SK-N-MC (cell line): ENCODE measurements at regions not wholly inside any gene's neighbourhood (a gene's known extent, or its start where the extent isn't known, plus 50 kb on each side); places are given as distances from the start of the nearest gene placed in this dataset.

Experiments used
- DNase-seq: peaks from one replicate; pipeline ENCODE4 v3.0.0-alpha.2; 2011; ENCODE audit warnings: low read depth, low spot score
- H3K27ac ChIP-seq: fragments of 200-600 bp; sonication (generic); 2 replicates; pipeline ENCODE4 v1.5.1; 2016; ENCODE audit warnings: mixed run types
- H3K36me3 ChIP-seq: fragments of 200-600 bp; sonication (generic); 2 replicates; pipeline ENCODE4 v1.6.1; 2017; ENCODE audit warnings: antibody characterized with exemption, low read length, mixed read lengths; ENCODE audit not compliant: insufficient read depth
- H3K4me3 ChIP-seq: fragments of 200-600 bp; sonication (generic); 2 replicates; pipeline ENCODE4 v1.5.1; 2016
- H3K9ac ChIP-seq: fragments of 200-600 bp; sonication (generic); 2 replicates; pipeline ENCODE4 v1.8.0; 2017; ENCODE audit warnings: mixed run types, mixed read lengths; ENCODE audit not compliant: insufficient read length
- H3K9me3 ChIP-seq: fragments of 200-600 bp; sonication (generic); 2 replicates; pipeline ENCODE4 v1.6.1; 2017; ENCODE audit warnings: low read depth, mild to moderate bottlenecking, antibody characterized with exemption, low read length, moderate library complexity, mixed read lengths
- EZH2 ChIP-seq: fragments of 200-600 bp; sonication (generic); IDR thresholded peaks from one replicate; pipeline ENCODE4 v1.6.1; 2017; ENCODE audit warnings: antibody characterized with exemption
- FOXP2 ChIP-seq: optimal IDR thresholded peaks from 2 replicates; pipeline ENCODE3; 2011; ENCODE audit warnings: mild to moderate bottlenecking, moderate library complexity; ENCODE audit not compliant: insufficient read depth; ENCODE audit errors: extremely low read length, control extremely low read depth
- POLR2AphosphoS5 ChIP-seq: IDR thresholded peaks from 2 replicates; pipeline ENCODE4 v1.6.1; 2012; ENCODE audit warnings: mild to moderate bottlenecking, low read depth, low read length, borderline replicate concordance

DNA sequence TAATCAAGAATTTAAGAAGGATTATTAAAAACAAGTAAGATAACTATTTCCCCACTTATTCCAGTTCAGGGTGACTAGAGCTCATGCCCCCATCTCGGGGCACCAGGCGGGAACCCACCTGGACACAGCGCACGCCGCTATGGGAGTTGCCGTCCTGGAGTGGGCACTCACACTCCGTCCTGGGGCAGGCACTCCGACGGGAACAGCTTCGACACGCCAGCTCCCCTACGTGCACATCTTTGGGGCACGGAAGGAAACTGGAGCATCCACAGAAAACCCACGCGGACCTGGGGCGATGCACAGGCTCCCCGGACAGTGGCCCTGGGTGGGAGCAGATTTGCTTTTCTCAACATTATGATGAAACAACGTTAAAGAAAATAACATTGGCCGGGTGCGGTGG, 52.0 kb upstream of the GATA5 start:
- no peaks in the 10 kb centered on the region for H3K9me3 ChIP-seq
- no peak overlapping the region for H3K4me3 ChIP-seq
- H3K36me3 ChIP-seq, result no peaks in the 10 kb centered on the region
- no peak overlapping the region for H3K9ac ChIP-seq
- no peak overlapping the region for H3K27ac ChIP-seq
- no peak for DNase-seq
- no peak for TF ChIP-seq POLR2AphosphoS5
- no peak for TF ChIP-seq FOXP2
- TF ChIP-seq EZH2, result no peak

DNA sequence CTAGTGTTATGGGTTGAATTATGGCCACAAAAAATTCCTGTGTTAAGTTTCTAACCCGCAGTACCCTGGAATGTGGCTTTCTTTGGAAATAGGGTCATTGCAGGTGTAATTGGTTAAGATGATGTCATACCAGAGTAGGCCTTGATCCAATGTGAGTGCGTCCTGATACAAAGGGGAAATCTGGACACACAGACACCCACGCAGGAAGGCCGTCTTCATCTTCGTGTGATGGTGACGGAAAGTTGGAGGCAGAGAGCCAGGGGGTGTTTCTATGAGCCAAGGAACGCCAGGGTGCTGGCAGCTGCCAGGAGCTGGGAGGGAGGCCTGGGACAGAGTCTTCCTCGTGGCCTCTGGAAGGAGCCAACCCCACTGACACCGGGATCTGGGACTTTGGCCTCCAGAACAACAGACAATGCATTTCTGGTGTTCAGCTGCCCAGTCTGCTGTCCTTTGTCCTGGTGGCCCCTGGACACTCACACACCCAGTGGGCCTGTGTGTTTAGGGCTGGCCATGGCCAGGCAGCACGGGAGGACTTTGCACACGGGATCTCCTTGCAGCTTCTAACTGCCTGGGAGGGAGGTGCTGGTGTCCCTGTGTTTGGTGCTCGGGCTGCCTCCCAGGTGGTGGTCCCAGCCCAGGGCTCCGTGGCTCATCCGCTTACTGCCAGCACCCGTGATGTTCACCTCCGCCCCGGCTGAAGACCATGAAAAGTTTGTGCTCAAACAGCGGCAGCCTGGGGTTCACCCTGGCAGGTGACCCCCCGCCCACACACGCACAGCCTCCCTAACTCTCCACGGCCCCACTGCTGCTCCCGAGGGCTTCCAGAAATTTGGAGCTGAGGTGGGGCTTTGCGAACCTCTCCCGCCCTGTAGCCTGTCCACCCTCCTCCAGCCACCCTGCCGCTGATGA, 53.4 kb upstream of the GATA5 start:
- H3K9ac ChIP-seq, result no peak overlapping the region
- no peaks in the 10 kb centered on the region for H3K9me3 ChIP-seq
- H3K27ac ChIP-seq, result no peak overlapping the region
- H3K4me3 ChIP-seq, result no peak overlapping the region
- TF ChIP-seq FOXP2 (no peak), POLR2AphosphoS5 (no peak), EZH2 (no peak)
- no peak for DNase-seq
- H3K36me3 ChIP-seq, result no peaks in the 10 kb centered on the region

DNA sequence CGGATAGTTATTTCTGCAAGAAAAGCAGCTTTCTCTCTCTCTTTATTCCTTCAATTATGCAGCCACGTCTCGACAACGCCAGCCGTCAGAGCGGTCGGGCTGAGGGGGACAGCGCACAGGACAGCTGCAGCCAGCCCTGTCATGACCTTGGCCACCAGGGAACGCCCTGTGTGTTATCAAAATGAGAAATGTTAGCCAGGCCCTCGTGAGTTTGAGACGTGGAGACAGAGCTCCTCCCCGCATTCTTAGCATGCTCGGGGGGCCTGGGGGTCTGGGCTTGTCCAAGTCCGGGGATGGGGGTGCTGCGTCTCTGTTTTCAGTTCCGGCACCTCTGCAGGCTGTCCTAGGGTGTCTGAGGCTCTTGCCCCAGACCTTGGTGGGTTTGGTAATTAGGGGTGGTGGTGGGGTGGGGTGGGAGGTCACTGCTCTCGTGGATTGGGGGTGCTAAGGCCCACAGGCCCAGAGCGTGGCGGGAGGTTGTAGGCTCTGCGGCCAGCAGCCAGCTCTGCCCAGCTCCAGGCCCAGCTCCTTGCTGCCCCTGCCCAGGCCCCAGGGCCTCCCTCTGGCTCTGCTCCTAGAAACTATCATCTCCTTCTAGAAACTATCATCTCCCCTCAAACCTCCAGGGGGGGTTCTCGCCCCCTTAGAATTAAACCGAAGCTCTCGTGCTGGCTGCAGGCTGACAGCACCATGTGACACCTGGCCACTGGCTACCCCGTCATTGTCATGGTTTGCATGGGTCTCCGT, 54.3 kb upstream of the GATA5 start:
- DNase-seq, result no peak
- Histone ChIP-seq H3K36me3 (no peaks in the 10 kb centered on the region), H3K9me3 (no peaks in the 10 kb centered on the region), H3K9ac (no peak overlapping the region), H3K27ac (no peak overlapping the region), H3K4me3 (no peak overlapping the region)
- no peak for TF ChIP-seq FOXP2
- no peak for TF ChIP-seq POLR2AphosphoS5
- no peak for TF ChIP-seq EZH2

DNA sequence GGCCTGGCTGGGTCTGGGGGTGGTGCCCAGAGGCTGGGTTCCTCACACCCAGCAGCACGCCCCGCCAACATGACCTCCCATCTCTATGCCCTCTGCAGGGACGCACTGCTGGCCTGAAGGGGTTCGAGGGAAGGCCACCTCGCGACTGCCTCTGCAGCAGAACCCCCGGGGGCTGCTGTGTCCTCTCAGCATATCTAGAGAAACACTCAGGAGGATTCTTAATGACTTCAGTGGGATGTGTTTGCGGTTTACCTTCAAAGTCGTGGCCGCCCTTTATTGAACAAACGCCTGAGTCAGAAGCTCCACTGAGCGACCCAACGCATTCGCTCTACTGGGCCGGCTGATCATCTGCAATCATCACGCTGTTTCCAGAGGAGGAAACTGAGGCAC, 54.8 kb upstream of the GATA5 start:
- H3K9ac ChIP-seq, result no peak overlapping the region
- no peaks in the 10 kb centered on the region for H3K36me3 ChIP-seq
- no peak for DNase-seq
- TF ChIP-seq FOXP2 (no peak), EZH2 (no peak), POLR2AphosphoS5 (no peak)
- H3K27ac ChIP-seq, result no peak overlapping the region
- H3K4me3 ChIP-seq, result no peak overlapping the region
- H3K9me3 ChIP-seq, result no peaks in the 10 kb centered on the region

DNA sequence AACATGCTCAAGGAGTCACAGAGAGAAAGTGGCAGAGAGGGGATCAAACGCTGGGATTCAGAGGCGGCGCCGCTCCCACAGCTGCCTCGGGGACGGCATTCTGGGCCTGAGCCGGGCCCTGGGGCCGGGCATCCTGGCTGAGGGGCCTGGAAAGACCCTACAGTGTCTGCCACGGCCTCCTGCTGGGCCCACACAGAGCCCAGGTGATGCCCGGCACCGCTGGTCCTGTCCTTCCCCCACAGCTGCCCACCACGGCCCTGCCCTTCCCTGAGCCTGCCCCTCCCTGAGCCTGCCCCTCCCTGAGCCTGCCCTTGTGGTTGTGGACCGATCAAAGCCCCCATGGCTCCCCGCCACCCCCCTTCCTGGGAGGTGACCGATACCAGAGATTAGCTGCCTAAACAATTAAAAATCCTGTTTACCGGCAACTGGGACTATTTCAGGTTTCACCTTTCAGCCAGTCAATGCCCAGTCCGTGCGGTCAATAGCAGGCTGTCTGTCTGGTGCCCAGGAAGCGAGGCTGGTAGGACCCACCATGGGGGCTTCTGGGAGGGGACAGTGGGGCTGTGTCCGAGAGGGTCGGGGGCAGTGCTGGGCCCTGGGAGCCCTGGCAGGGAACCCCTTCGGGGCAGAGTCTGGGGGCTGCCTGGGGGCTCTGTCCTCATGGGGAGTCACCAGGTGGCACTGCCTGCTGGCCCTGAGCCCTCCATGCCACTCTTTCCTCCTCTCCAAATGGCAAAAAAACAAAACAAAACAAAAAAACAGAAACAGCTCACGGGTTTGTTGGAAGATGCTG, 55.4 kb upstream of the GATA5 start:
- Histone ChIP-seq H3K36me3 (no peaks in the 10 kb centered on the region), H3K9ac (no peak overlapping the region), H3K9me3 (no peaks in the 10 kb centered on the region), H3K4me3 (no peak overlapping the region), H3K27ac (no peak overlapping the region)
- TF ChIP-seq EZH2, result no peak
- TF ChIP-seq FOXP2, result no peak
- TF ChIP-seq POLR2AphosphoS5, result no peak
- DNase-seq, result no peak

DNA sequence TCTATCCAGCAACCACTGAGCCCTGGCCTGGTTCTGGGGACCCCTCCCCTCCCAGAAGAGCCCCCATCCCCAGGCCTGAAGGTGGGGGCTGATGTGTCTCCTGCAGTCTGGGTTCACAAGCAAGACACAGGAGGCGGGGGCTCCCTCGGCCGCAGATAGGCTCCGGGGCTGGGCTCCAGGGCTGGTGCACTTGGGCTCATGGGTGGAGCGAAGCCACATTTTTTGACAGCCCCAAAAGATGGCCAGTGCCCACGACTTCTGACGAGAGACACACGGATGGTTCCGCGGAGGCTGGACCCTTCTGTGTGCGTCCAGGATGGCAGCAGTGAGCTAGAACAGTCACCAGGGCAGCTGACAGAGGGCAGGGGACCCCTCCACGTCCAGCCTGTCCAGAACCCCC, 57.1 kb upstream of the GATA5 start:
- H3K9me3 ChIP-seq, result no peaks in the 10 kb centered on the region
- H3K27ac ChIP-seq, result no peak overlapping the region
- no peak overlapping the region for H3K9ac ChIP-seq
- DNase-seq, result no peak
- no peak overlapping the region for H3K4me3 ChIP-seq
- TF ChIP-seq FOXP2, result no peak
- no peaks in the 10 kb centered on the region for H3K36me3 ChIP-seq

DNA sequence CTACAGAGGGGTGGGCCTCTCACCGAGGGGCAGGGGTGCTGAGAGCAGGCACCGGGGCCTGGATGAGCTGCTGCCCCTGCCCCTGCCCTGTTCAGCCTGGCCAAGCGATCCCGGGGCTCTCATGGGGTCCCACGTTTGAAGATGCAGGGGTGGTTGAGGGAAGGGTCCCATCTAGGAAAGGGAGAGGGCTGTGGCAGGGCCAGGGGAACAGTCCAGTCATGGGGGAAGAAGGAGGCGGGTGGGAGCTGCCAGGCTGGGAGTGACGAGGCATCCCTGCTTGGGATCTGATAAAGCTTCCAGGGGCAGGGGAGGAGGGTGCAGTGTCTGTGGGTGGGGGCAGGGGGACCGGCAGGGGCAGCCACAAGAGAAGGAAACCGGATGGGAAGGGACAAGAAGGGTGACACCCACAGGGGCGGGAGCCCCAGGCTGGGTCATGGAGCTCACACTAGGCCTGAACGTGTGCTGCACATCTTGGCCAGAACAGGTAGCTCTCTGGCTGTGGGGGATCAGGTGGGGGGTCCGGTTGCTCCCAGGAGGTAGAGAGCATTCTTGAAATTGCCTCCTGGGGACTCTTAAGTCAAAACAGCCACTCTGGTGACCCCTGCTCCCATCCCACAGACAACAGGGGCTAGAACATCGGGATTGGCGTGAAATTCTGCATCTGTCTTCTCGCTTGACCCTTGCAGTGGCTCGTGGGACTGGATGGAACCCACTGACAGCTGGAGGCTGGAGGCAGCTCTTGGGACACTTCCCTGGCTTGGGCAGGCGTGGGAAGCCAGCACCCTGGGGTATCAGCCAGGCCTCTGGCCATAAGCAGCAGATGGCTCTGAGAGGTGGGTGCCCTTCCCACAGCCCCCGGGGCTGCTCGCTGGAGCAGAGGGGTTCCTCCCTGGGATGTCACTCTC, 58.0 kb upstream of the GATA5 start:
- Histone ChIP-seq H3K9me3 (no peaks in the 10 kb centered on the region), H3K4me3 (no peak overlapping the region), H3K9ac (no peak overlapping the region), H3K36me3 (no peaks in the 10 kb centered on the region), H3K27ac (no peak overlapping the region)
- no peak for DNase-seq
- TF ChIP-seq EZH2 (no peak), FOXP2 (no peak), POLR2AphosphoS5 (no peak)
